CD1c-positive myeloid dendritic cell (primary cell): ENCODE measurements at regions not wholly inside any gene's neighbourhood (a gene's known extent, or its start where the extent isn't known, plus 50 kb on each side); places are given as distances from the start of the nearest gene placed in this dataset.

Experiments used
- DNase-seq: peaks from one replicate; pipeline ENCODE4 v3.0.0-alpha.2; 2016; ENCODE audit errors: extremely low spot score

GRCh38 chr10:128926711-128927110 lies 540.3 kb upstream of the MGMT start:
- DNase-seq: no peak

GRCh38 chr10:128927497-128928161 lies 539.4 kb upstream of the MGMT start:
- no peak for DNase-seq

GRCh38 chr10:128928231-128928836 lies 538.7 kb upstream of the MGMT start:
- DNase-seq: no peak

GRCh38 chr10:128929131-128929530 lies 537.9 kb upstream of the MGMT start:
- no peak for DNase-seq

- DNase-seq: no peak
Measured at GRCh38 chr10:128929767-128930166, 537.3 kb upstream of the MGMT start.

- DNase-seq: no peak
Measured at GRCh38 chr10:128930515-128930914, 536.5 kb upstream of the MGMT start.

- no peak for DNase-seq
Measured at GRCh38 chr10:128932071-128932820, 534.8 kb upstream of the MGMT start.

- DNase-seq: no peak
Measured at GRCh38 chr10:128934492-128934891, 532.5 kb upstream of the MGMT start.

- DNase-seq: no peak
Measured at GRCh38 chr10:128936392-128936791, 530.6 kb upstream of the MGMT start.

- DNase-seq: no peak
Measured at GRCh38 chr10:128938558-128938957, 528.5 kb upstream of the MGMT start.

GRCh38 chr10:128940081-128940480 lies 527.0 kb upstream of the MGMT start:
- no peak for DNase-seq

- DNase-seq: no peak
Measured at GRCh38 chr10:128943111-128943510, 523.9 kb upstream of the MGMT start.

- no peak for DNase-seq
Measured at GRCh38 chr10:128945398-128945797, 521.6 kb upstream of the MGMT start.

- DNase-seq: no peak
Measured at GRCh38 chr10:128950159-128950915, 516.7 kb upstream of the MGMT start.

GRCh38 chr10:128950916-128951275 lies 516.1 kb upstream of the MGMT start:
- no peak for DNase-seq

GRCh38 chr10:128952856-128953255 lies 514.2 kb upstream of the MGMT start:
- no peak for DNase-seq

GRCh38 chr10:128956149-128956548 lies 510.9 kb upstream of the MGMT start:
- no peak for DNase-seq

GRCh38 chr10:128957221-128957620 lies 509.8 kb upstream of the MGMT start:
- no peak for DNase-seq

GRCh38 chr10:128958834-128959690 lies 508.0 kb upstream of the MGMT start:
- no peak for DNase-seq

- no peak for DNase-seq
Measured at GRCh38 chr10:128959746-128960145, 507.3 kb upstream of the MGMT start.

GRCh38 chr10:128960517-128960916 lies 506.5 kb upstream of the MGMT start:
- no peak for DNase-seq
